Ovary (tissue), 7 donors: ENCODE measurements at regions not wholly inside any gene's neighbourhood (a gene's known extent, or its start where the extent isn't known, plus 50 kb on each side); places are given as distances from the start of the nearest gene placed in this dataset.

ENCODE experiments used
- DNase-seq, 5 donors: peaks; one replicate each; pipeline ENCODE4 v3.0.0-alpha.2; 2019 to 2020
- H3K27ac ChIP-seq, 2 donors: fragments of 200-600 bp; one replicate each; pipeline versions ENCODE4 v1.5.1 to v1.8.0; 2019 to 2022
- H3K27me3 ChIP-seq: fragments of 200-600 bp; one replicate; pipeline ENCODE4 v1.8.0; 2022
- H3K36me3 ChIP-seq: fragments of 200-600 bp; sonication (generic); one replicate; pipeline ENCODE4 v1.5.1; 2019
- H3K4me1 ChIP-seq: one replicate; pipeline ENCODE4 v1.8.1; 2013; ENCODE audit warnings: mild to moderate bottlenecking, moderate library complexity; ENCODE audit not compliant: insufficient read depth
- H3K4me3 ChIP-seq: fragments of 200-600 bp; sonication (generic); one replicate; pipeline ENCODE4 v1.5.1; 2017
- H3K9me3 ChIP-seq, 2 donors: fragments of 200-600 bp in 1 of 2; sonication (generic) in 1 of 2; one replicate each; pipeline versions ENCODE4 v1.5.1 to v1.8.1; 2013 to 2019; ENCODE audit warnings: mild to moderate bottlenecking in 1 of 2, moderate library complexity in 1 of 2
- CTCF ChIP-seq, 3 donors: fragments of 450-650 bp in 2 of 3; fragments of 200-600 bp in 1 of 3; IDR thresholded peaks; one replicate each; pipeline versions ENCODE4 v1.5.1 to v1.8.0; 2016 to 2022; ENCODE audit warnings: antibody characterized with exemption in 3 of 3, mild to moderate bottlenecking in 1 of 3
- EP300 ChIP-seq: sonication (generic); formaldehyde crosslinking; IDR thresholded peaks from one replicate; pipeline ENCODE4 v1.6.1; 2017; ENCODE audit warnings: antibody characterized with exemption
- POLR2A ChIP-seq: fragments of 450-650 bp; IDR thresholded peaks from one replicate; pipeline ENCODE4 v1.6.1; 2017; ENCODE audit warnings: antibody characterized with exemption, mild to moderate bottlenecking, moderate library complexity
- WGBS, 3 donors: extraction: QIAGEN DNeasy Blood & Tissue Kit in 1 of 3; methylation state at CpG; one replicate each; pipeline versions ENCODE4 v1.1.5 to v1.1.7; 2013 to 2017; 5-methylcytosine and 5-hydroxymethylcytosine counted together
- intact Hi-C, 4 donors: fragments of 100-400 bp; cut with DNase I; formaldehyde crosslinking; loops; one replicate each; pipeline versions ENCODE4 v1.11.0 to v1.15.1; 2022 to 2023
- donor health status: DM: no; HTN: no; CAD: no; lungs with moderate emphysema.
- donor health status: DM: no; HTN: no; CAD: no.
- donor health status: Bipolar disorder and iron deficiency.
- donor health status: DM: no; HTN: no; CAD: no.
- donor health status: DM: yes; HTN: yes; CAD: no.

- intact Hi-C loops = no loop called here
- H3K27ac ChIP-seq = no peak overlapping the region
- no peak overlapping the region for H3K4me3 ChIP-seq
- WGBS, 3 donors = 75 to 89% (median 80%) methylated on average over 6 of the region's 6 CpGs
- no peaks in the 10 kb centered on the region for H3K4me1 ChIP-seq
- no peaks in the 10 kb centered on the region for H3K9me3 ChIP-seq
- no peaks in the 10 kb centered on the region for H3K36me3 ChIP-seq
- DNase-seq = no peak
- no peak for TF ChIP-seq POLR2A
- no peak for TF ChIP-seq EP300
- no peak for TF ChIP-seq CTCF (IDR thresholded peaks at IDR 0.05)
- no peaks in the 10 kb centered on the region for H3K27me3 ChIP-seq
These were observed 186.9 kb upstream of the ECI2 start for GRCh38 chr6:4322134-4322845.

- Histone ChIP-seq H3K36me3 (no peaks in the 10 kb centered on the region), H3K4me1 (no peaks in the 10 kb centered on the region), H3K27ac (no peak overlapping the region), H3K27me3 (no peaks in the 10 kb centered on the region), H3K4me3 (no peak overlapping the region), H3K9me3 (no peaks in the 10 kb centered on the region)
- 8 to 16% (median 11%) methylated on average over 1 of the region's 1 CpG for WGBS, 3 donors
- no peak for DNase-seq
- TF ChIP-seq EP300 = no peak
- TF ChIP-seq CTCF (IDR thresholded peaks at IDR 0.05) = no peak
- no peak for TF ChIP-seq POLR2A
- intact Hi-C loops = no loop called here
These were observed 185.5 kb upstream of the ECI2 start for GRCh38 chr6:4320860-4321259.

- H3K4me3 ChIP-seq = no peak overlapping the region
- intact Hi-C loops = no loop called here
- DNase-seq = no peak
- H3K27me3 ChIP-seq = no peaks in the 10 kb centered on the region
- no peaks in the 10 kb centered on the region for H3K9me3 ChIP-seq
- no peaks in the 10 kb centered on the region for H3K4me1 ChIP-seq
- TF ChIP-seq POLR2A = no peak
- TF ChIP-seq EP300 = no peak
- no peak for TF ChIP-seq CTCF (IDR thresholded peaks at IDR 0.05)
- no peak overlapping the region for H3K27ac ChIP-seq
- WGBS, 3 donors = 20 to 28% (median 21%) methylated on average over 4 of the region's 4 CpGs
- no peaks in the 10 kb centered on the region for H3K36me3 ChIP-seq
These were observed 184.8 kb upstream of the ECI2 start for GRCh38 chr6:4319981-4320683.

GRCh38 chr6:4318321-4318720 lies 182.9 kb upstream of the ECI2 start:
- H3K9me3 ChIP-seq = no peaks in the 10 kb centered on the region
- TF ChIP-seq POLR2A = no peak
- no peak for TF ChIP-seq CTCF (IDR thresholded peaks at IDR 0.05)
- no peak overlapping the region for H3K4me3 ChIP-seq
- DNase-seq = no peak
- H3K27me3 ChIP-seq = no peaks in the 10 kb centered on the region
- intact Hi-C loops = no loop called here
- H3K27ac ChIP-seq = no peak overlapping the region
- 64 to 88% (median 88%) methylated on average over 2 of the region's 2 CpGs for WGBS, 3 donors
- H3K36me3 ChIP-seq = no peaks in the 10 kb centered on the region
- H3K4me1 ChIP-seq = no peaks in the 10 kb centered on the region
